HG03571 (cell line): ENCODE measurements at regions not wholly inside any gene's neighbourhood (a gene's known extent, or its start where the extent isn't known, plus 50 kb on each side); places are given as distances from the start of the nearest gene placed in this dataset.
"Not testable (repeated sequence)": the region's sequence is repeated elsewhere in the genome, so short reads cannot be mapped to it uniquely, and the experiment has no call there.

ENCODE experiments used
- ATAC-seq: cut with Tn5 transposase; IDR thresholded peaks from one replicate; pipeline ENCODE4 v1.9.1; 2021; ENCODE audit not compliant: unreplicated experiment

DNA sequence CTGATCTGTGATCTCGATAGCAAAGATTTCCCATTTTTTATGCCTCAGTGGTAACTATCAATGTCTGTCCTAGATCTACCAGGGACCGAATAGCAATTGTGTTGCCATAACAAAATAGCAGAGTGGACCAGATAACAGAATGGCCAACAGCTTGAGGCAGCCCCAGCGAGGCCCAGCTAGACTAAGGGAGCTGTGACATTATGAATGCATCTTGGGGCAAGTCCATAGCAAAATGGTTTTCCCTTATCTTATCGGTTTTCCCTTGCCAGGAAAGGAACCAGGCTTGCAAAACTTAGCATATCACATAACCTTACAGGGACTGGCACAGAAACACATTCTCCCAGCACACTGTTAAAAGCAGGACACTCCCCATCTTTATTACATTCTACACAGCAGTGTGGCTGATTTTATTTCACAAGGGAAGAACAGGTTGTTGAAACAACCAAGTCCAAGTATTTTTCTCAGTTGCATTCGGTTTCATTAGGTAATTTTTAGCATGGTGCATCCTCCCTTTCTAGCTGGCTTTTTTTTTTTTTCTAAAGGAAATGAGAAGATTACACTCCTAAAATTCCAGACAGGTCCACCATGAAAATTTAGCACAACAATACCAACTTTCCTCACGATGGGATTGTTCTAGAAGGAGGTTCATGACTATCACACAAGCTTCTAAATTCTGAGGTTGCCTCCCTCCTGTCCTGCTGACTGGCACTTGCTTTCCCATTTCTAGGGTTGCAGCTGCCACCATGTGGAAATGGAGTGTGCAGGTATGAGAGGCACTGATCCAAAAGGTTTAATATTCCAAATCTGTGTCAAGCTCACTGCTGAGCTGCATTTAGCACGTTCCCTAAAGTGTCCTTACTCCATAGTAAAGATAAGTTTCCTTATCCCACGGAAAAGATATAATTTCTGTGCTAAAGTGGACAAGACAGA is 97.0 kb upstream of the SLC35G4 start:
- ATAC-seq, result no peak

DNA sequence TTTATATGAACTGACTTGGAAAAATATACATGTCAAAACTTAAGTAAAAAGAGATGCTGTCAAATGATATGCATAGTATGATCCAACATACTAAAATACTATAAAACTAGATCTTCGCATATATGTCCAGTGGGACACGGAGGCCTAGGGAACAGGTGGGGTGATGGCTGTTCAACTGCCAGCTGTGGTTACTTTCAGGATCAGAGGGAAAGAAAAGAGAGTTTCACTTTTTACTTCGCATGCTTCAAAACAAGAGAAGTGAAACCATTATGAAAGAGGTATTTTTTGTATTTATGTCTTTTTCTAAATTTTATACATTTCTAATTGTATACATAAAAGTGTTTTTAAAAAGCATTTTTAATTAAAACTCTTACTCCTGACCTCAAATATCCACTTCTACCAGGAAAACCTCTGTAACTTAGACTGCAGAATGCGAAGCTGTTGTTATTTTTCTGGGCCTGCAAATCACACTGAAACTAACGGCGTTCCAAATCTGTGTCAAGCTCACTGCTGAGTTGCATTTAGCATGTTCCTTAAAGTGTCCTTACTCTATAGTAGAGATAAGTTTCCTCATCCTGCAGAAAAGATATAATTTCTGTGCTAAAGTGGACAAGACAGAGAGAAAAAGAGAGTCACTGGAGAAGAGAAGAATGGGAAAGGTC is 97.8 kb upstream of the SLC35G4 start:
- ATAC-seq, result peak; percentile 88

DNA sequence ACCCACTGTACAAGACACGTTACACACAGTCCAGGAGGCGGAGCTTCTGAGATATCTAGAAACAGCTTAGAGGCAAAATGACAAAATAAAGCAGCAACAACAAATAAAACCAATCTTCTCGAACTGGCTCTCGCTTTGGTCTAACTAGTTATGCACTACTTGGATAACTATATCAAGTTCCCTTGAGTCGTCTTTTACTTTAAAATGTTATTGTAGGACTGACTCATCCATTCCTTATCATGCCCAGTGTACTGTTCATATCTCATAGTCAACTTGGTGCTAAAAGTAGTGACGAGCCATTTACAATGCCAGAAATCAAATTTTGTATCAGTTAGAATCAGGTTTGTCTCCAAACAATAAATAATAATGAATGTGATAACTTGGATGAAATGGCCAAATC is 102.5 kb upstream of the SLC35G4 start:
- no peak for ATAC-seq

DNA sequence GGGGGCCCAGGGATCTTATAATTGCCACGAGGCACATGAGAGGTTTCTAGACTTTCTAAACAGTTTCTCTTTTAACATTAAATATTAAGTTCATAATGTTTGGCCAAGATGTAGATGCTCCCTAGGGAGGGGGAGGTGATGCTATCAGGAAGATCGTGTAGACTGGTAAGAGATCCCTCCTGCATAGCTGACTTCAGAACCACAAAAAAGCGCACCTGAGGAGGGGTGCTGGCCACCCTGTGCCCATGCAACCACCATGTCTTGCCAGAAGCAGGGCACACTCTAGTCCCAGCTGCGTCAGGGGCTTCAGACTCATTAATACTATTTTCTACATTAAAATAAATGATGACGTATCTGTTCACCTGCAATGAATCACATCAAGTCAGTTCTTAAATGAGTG is 103.4 kb upstream of the SLC35G4 start:
- ATAC-seq, result no peak

DNA sequence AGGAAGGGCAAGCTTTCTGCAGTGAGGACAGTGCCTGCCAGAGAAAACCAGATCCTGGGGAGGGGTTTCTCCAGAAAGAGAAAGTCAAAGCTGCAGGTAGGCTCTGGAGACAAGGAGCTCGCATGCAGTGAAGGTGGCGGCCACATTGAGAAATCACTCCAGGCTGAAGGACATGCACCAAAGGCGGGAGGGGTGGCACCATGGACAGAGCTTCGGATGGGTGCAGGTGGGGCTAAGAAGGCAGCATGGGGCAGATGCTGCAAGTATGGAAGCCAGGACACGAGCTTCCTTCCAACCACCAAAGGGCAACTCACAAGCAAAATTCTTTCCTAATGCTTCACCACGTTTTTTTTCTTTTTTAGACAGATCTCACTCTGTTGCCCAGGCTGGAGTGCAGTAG is 104.4 kb upstream of the SLC35G4 start:
- ATAC-seq, result no peak

DNA sequence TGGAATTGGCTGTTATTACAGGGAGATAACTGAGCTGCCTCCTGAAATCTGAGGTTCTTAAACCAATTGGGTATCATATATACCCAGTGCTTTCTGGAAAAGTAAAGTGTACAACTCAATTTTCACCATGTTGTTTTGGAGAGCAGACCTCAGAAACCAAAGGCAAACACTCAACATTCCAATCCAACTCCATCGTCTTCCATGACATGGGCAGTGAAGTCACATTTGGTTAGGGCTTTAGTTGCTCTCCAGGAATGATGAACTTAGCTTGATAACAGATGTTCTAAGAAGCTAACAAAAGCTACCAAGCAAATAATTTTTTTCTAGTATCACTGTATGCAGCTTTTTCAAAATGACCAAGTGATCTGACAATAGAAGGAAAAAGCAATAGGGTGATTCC is 107.0 kb upstream of the SLC35G4 start:
- ATAC-seq, result no peak

DNA sequence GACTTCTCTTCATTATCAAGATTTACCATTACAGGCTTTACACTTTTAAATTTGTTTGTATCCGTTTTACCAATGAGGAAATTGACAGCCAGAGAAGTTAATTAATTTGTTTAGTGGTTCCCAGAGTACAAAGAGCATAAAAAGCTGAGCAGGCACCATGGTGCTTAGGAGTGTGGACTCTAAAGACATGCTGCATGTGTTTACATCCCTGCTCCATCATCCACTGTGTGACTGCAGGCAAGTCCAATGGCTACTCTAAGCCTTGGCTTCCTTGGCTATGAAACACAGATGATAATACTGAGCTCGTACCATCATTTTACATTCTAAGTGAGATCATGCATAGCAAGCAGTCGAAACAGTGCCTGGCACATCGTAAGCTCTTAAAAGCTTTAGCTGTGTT is 108.0 kb upstream of the SLC35G4 start:
- ATAC-seq, result no peak

DNA sequence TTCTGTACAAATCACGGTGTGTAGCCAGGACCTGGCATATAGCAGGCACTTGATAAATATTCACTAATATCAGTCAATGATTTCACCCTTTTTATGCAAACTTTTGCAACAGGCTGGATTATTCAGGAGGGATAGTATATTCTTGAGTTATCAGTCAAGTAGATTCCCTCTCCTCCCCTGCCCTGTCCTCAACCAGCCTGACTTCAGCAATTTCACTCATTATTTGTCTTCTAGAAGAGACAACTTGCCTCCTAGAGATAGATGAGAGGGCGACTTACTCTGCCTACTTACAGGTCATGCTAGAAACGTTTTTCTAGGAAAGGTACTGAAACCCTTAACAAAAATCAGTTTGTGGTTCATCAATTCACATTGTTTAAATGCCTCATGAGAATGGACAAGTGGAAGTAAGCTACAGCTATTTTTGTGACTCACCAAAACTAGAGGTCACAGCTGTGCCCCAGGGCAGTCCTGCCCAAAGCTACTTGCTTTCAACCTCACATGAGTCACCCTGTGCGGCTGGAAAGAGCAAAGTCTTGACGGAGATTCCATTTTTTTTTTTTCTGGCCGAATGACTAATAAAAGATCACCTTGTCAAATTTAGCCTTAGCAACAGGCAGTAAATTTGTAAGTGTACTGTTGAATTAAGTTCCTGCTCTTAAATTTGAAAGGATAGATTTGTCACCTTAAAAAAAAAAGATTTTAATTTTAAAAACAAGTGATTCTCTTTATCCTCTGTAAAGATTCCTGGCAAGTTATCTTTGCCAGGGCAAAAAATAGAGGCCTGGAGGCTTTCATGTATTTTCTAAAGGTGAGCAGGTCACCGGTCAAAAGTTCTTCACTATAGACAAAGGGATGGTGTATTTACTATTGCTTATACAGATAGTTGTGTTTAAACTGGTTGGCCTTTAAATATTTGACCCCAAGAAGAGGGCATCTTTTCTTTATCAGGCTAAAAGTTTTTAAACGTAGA is 109.0 kb upstream of the SLC35G4 start:
- no peak for ATAC-seq

DNA sequence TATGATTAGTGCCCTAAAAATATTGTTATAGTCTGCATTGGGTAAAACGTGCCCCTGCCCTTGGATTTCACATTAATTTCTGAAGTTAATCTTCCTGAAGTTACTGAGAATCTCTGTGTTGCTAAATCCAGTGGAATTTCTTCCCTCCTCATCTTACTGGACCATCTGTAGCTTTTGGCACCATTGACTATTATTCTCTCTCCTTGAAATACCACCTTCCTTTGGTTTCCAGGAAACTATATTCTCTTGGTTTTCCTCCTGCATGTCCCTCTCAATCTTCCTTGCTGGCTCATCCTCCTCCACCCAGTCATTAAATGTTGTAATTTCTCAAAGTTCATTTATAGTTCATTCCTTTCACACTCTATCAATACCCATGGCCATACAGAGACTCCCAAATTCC is 110.6 kb upstream of the SLC35G4 start:
- ATAC-seq, result no peak

DNA sequence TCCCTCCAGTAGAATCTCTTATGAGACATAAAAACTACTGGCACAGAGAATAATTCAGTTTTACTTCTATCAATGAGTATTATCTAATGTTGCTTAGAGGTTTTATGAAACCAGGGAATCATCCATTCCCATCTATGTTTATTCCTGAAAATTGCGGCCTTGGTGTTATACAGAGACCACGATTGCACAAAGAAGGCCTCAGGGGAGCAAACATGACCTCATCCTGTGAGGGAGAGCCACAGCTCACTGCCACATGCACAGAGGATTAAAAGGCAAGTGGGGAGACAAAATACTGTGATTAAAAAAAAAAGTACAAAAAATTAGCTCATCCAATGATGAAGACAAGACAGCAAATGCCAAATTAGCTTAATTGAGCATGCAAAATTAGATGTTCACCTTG is 111.8 kb upstream of the SLC35G4 start:
- no peak for ATAC-seq

DNA sequence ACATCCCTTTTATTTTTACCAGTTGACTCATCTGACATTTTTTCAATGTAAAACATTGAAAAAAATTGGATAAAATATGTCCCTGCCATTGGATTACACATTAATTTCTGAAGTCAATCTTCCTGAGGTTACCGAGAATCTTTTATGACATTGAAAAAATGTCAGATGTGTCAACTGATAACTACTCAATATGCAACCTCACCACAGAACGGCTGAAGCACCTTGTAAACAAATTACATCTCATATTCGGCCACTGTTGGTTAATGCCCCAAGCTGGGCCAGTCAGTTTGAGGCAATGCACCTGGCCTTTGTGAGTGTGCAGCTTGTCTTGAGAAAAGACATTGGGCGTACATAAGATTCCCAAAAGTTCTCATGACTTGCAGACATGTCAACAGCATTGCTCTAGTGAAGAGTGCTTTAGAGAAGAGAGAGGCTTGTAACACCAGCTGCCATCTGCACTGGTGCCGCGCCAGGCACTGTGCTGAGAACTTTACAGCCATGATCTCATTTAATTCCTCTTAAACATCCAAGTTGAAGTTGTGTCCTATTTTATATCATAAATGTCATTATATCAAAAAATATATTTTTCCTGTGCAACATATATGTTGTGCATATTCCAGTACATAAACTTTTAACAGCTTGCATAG is 112.7 kb upstream of the SLC35G4 start:
- no peak for ATAC-seq

DNA sequence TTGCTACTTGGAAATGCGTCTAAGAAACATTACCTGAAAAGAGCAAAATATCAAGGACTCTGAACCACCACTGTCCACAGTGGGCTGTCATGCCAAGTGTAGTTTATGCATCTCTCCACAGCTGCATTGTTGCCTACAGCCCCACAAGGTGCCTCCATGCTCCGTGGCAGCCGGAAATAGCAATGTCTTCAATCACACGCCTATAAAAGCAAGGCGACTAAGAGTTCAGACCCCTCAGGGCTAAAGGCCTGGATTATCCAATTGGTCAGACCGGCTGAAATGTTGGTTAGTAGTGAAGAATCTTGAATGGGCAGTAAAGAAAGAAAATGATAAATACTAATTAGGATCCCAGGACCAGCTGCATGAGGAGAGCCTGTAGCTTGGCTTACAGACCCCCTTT is 114.0 kb upstream of the SLC35G4 start:
- ATAC-seq, result no peak

DNA sequence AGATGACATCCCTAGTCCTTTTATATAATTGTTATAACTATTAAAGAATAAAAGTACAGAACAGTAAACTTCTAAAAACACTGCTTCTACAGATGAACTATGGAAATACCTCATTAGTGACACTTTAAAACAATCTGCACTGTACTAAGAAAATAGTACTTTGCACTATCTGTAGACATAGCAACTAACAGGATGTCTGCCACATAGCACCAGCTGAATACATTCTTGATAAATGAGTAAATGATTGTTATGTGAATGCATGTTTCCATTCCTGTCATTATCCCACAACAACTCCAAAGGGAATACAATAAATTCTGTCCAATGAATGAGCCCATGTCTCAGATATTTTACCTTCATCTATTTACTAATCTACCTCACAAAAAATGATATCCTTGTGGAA is 115.3 kb upstream of the SLC35G4 start:
- ATAC-seq, result no peak

DNA sequence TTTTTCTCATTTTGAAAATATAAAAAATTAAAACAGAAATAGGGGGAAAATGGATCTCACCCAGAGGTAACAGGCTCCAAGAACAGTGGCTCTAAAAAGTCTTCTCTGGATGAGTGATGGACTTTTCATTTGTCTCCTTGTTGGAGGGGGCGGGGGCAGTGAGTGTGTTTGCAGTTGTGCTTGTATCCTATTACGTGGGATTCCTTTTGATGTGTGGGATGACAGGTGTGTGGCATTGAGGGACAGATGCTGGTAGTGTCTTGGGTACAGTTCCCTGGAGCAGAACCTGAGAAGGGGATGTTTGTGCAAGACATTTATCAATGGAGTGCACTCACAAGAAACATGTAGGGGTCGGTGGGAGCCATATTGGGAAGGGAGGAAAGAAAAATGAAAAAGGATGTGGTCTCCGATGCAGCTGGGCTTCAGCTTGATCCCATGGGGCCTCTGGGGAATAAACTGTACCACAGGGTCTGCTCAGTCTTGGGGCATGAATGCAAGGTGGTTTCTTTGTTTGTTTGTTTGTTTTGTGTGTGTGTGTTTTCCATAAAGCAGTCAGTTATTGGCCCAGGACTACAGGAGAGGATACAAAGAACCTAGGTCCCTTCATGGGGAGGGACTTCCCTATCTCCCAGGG is 120.0 kb upstream of the SLC35G4 start:
- ATAC-seq, result no peak

DNA sequence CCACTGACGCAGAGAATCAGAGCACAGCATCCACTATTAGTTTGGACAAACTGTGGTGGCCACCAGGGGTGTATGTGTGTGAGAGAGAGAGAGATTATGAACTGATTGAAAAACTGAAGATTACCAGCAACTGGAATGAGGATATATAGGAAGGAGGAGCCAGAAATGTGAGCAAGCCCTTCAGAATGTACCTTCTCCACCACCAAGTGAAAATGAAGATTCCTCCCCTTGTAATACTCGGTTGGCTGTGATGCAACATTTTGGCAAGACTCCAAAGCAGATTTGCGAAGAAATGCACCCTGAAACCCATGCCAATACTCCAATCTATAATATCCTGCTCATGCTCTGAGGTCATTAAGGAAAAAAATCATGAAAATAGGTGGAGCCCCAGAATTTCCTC is 121.2 kb upstream of the SLC35G4 start:
- no peak for ATAC-seq

DNA sequence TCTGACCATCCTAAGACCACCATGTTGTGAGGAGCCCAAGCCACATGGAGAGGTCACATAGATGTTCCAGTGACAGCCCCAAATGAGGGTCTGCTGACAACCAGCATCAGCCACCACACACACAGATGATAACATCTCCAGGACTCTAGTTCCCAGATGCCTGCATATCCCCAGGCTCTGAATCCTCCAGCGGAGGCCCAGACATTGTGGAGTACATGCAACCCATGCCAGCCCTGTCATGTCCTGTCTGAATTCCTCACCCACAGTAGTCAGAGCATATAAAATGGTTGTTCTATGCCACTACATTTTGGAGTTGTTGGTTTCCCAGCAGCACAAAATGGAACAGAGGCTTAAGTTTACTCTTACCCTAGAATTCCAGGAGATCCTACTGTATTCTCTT is 122.0 kb upstream of the SLC35G4 start:
- ATAC-seq, result no peak

DNA sequence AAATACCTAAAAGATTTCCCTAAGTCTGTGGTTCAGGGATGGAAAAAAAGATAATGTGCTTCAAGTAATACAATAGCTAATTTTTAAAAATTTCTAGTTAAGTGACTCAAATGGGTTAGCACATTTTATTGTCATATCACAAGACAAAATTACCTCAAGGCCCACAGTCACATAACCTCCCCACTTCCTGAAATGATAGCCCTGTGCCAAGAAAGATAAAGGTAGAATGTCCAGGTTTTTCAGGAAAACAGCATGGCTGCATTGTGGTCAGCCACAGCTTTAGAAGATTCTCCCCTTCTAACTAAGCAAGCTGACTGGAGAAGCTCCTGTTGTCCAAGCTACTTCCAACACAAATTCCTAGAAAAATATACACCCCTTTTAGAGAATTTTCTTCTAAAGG is 127.1 kb upstream of the SLC35G4 start:
- no peak for ATAC-seq

DNA sequence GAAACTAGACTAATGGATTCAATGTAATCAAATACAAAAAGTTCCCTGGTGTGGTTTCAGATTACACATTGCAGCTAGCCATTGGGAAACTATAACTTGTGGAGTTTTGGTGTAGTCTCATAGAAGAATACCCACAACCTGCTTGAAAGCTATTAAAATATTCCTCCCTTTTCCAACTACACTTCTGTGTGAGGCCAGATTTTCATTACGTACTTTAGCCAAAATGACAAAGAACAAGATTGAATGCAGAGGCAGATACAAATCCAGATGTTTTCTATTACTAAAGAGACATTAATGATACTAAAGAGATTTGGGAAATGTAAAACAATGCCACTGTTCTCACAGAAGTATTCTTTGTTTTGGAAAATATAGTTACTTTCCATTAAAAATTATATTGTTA is 128.7 kb upstream of the SLC35G4 start:
- no peak for ATAC-seq

DNA sequence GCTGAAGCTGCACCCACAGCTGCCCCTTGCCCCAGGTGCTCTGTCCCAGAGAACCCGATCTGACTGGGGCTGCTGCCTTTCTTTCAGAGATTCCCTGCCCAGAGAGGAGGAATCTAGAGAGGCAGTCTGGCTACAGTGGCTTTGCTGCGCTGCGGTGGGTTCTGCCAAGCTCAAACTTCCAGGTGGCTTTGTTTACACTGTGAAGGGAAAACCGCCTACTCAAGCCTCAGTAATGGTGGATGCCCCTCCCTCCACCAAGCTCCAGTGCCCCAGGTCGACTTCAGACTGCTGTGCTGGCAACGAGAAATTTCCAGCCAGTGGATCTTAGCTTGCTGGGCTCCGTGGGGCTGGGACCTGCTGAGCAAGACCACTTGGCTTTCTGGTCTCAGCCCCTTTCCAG is 130.4 kb upstream of the SLC35G4 start:
- not testable (repeated sequence) for ATAC-seq

DNA sequence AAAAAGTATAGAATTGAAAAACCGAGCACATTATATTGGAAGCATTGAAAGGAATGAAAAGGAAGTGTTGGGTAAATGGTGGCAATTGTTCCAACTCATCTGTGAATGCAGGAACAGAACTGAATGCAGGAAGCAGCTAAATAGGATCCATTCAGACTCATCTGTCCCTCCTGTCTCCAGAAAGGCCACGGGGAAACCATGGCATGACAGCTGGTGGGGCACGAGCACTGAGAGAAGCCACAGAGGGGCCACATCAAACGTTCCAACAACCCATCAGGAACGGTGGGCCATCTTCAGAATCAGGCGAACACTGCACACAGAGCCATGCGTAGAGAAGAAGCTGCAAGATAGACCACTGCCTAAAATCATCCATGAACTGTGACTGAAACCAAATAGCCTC is 138.5 kb upstream of the SLC35G4 start:
- ATAC-seq, result no peak
